ENCODE measurements at regions not wholly inside any gene's neighbourhood (a gene's known extent, or its start where the extent isn't known, plus 50 kb on each side); places are given as distances from the start of the nearest gene placed in this dataset.

- DNase-seq = no peak
Measured at GRCh38 chr2:2399396-2399795, 68.3 kb upstream of the MYT1L start.

GRCh38 chr2:2392332-2392731 lies 61.3 kb upstream of the MYT1L start:
- no peak for DNase-seq

GRCh38 chr2:2389215-2389614 lies 58.1 kb upstream of the MYT1L start:
- DNase-seq = no peak
